ENCODE measurements at regions not wholly inside any gene's neighbourhood (a gene's known extent, or its start where the extent isn't known, plus 50 kb on each side); places are given as distances from the start of the nearest gene placed in this dataset.

GRCh38 chr4:4752576-4753401, 106.7 kb upstream of the MSX1 start:
- TF ChIP-seq, protein P1, sequence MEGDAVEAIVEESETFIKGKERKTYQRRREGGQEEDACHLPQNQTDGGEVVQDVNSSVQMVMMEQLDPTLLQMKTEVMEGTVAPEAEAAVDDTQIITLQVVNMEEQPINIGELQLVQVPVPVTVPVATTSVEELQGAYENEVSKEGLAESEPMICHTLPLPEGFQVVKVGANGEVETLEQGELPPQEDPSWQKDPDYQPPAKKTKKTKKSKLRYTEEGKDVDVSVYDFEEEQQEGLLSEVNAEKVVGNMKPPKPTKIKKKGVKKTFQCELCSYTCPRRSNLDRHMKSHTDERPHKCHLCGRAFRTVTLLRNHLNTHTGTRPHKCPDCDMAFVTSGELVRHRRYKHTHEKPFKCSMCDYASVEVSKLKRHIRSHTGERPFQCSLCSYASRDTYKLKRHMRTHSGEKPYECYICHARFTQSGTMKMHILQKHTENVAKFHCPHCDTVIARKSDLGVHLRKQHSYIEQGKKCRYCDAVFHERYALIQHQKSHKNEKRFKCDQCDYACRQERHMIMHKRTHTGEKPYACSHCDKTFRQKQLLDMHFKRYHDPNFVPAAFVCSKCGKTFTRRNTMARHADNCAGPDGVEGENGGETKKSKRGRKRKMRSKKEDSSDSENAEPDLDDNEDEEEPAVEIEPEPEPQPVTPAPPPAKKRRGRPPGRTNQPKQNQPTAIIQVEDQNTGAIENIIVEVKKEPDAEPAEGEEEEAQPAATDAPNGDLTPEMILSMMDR (IDR thresholded peaks at IDR 0.05; ENCODE audit: poor library complexity) = no peak
- TF ChIP-seq EZH2phosphoT487 (IDR thresholded peaks at IDR 0.05; ENCODE audit: low read depth, severe bottlenecking, unreplicated experiment) = no peak
- TF ChIP-seq EZH2 (IDR thresholded peaks at IDR 0.05; ENCODE audit: borderline replicate concordance) = no peak

Measured in hepatocyte (in vitro differentiated cells).